Neural progenitor cell (in vitro differentiated cells): ENCODE measurements at regions not wholly inside any gene's neighbourhood (a gene's known extent, or its start where the extent isn't known, plus 50 kb on each side); places are given as distances from the start of the nearest gene placed in this dataset.

Experiments
- CTCF ChIP-seq: fragments of 200-600 bp; sonication (generic); IDR thresholded peaks from 2 replicates; pipeline ENCODE4 v1.5.1; 2017; ENCODE audit warnings: antibody characterized with exemption, mild to moderate bottlenecking
- EZH2 ChIP-seq: fragments of 200-600 bp; sonication (generic); IDR thresholded peaks from 2 replicates; pipeline ENCODE4 v1.6.1; 2017; ENCODE audit warnings: antibody characterized with exemption, mild to moderate bottlenecking, moderate library complexity

GRCh38 chr2:38448692-38449410, 71.8 kb upstream of the ATL2 start:
- TF ChIP-seq CTCF (no peak), EZH2 (no peak)
